Stimulated activated naive CD8-positive, alpha-beta T cell treated with anti-CD3 and anti-CD28 coated beads, Interleukin-15, amount 100 ng/mL, for 72 hours (primary cell): ENCODE measurements at regions not wholly inside any gene's neighbourhood (a gene's known extent, or its start where the extent isn't known, plus 50 kb on each side); places are given as distances from the start of the nearest gene placed in this dataset.
"Not testable (repeated sequence)": the region's sequence is repeated elsewhere in the genome, so short reads cannot be mapped to it uniquely, and the experiment has no call there.

Experiments used
- ATAC-seq: fragments of 150-1000 bp; cut with Tn5 transposase; 2 replicates; pipeline ENCODE4 v1.10.0; 2021; ENCODE audit warnings: mild to moderate bottlenecking, moderate library complexity
- DNase-seq, 2 donors: peaks; one replicate each; pipeline ENCODE4 v3.0.0; 2021 to 2022
- H3K27ac Mint-ChIP-seq, 2 donors: one replicate each; pipeline ENCODE4 v1.8.0; 2022; ENCODE audit warnings: mild to moderate bottlenecking in 2 of 2, mixed read lengths in 2 of 2, moderate library complexity in 2 of 2
- H3K27me3 Mint-ChIP-seq: one replicate; pipeline ENCODE4 v1.8.0; 2022; ENCODE audit warnings: mixed read lengths
- H3K4me1 Mint-ChIP-seq: one replicate; pipeline ENCODE4 v1.8.0; 2022; ENCODE audit warnings: mild to moderate bottlenecking, mixed read lengths
- H3K4me3 Mint-ChIP-seq, 2 donors: one replicate each; pipeline ENCODE4 v1.8.0; 2022; ENCODE audit warnings: mild to moderate bottlenecking in 2 of 2, mixed read lengths in 2 of 2, moderate library complexity in 1 of 2
- H3K9me3 Mint-ChIP-seq, 2 donors: one replicate each; pipeline ENCODE4 v1.8.0; 2022; ENCODE audit warnings: mixed read lengths in 2 of 2

- Mint-ChIP-seq H3K27me3 (peaks cover 15% of the 10 kb centered on the region), H3K4me3 (no peak overlapping the region), H3K4me1 (no peaks in the 10 kb centered on the region), H3K27ac (no peak overlapping the region), H3K9me3 (no peaks in the 10 kb centered on the region)
- ATAC-seq, result no peak
- DNase-seq, result no peak
These were observed 57.9 kb downstream of the DNAJB9 start for GRCh38 chr7:108627476-108628051.

DNA sequence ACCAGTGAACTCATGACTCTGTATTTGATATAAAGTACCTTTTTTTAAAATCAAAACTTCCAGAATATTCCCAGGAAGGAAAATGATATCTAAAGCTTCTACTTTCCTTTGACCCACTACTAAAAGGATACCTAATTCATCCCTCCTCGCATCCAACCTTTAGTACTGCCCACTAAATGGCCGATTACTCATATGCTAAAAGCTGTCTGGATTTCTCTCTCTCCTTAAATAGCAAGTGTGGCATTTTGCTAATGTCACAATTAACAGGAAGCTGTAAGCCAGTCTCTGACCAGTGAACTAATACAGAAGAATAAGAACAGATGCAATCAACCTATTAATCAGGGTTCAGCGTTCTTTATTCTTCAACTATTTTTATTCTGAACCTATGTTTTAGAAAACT lies 59.0 kb downstream of the DNAJB9 start:
- ATAC-seq (no peak), DNase-seq (no peak)
- Mint-ChIP-seq H3K27me3 (peaks cover 15% of the 10 kb centered on the region), H3K4me1 (no peaks in the 10 kb centered on the region), H3K4me3 (no peak overlapping the region), H3K9me3 (no peaks in the 10 kb centered on the region), H3K27ac (no peak overlapping the region)

DNA sequence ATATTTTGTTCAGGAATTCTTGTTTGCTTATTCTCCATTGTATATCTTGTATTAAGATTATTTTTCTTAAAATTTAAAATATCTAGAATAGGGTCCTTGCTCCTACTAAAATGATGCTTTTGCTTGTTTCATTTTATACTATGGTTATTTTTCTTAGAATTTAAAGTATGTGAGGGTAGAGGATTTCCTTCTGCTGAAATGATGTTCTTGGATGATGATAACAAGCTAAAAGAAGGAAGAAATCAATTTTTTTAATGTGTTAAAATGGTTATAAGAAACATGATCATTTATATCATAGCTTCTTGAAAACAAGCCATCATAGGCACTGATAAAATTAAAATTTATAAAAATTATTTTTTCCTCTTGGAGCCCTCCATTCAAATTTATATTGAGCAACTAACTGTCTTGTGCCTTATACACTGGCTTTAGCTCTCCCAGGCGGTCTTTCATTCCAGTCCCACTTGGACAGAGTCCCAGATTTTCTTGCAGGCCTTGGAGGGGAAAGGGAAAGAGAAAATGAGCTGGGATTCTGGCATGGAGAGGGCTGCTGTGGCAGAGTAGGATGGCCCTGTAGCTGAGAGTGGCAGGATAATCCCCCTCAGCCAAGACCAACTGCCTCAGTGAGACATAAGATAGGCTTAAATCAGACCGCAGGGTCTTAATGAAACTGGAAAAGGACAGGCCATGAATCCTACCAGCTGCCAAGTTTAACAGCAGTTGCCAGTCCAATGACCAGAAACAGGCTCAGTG lies 60.2 kb downstream of the DNAJB9 start:
- Mint-ChIP-seq H3K4me3 (no peak overlapping the region), H3K4me1 (no peaks in the 10 kb centered on the region), H3K27ac (peak overlapping the region in 1 of 2 donors; percentile 30), H3K27me3 (peaks cover 7% of the 10 kb centered on the region), H3K9me3 (no peaks in the 10 kb centered on the region)
- DNase-seq (no peak), ATAC-seq (no peak)

DNA sequence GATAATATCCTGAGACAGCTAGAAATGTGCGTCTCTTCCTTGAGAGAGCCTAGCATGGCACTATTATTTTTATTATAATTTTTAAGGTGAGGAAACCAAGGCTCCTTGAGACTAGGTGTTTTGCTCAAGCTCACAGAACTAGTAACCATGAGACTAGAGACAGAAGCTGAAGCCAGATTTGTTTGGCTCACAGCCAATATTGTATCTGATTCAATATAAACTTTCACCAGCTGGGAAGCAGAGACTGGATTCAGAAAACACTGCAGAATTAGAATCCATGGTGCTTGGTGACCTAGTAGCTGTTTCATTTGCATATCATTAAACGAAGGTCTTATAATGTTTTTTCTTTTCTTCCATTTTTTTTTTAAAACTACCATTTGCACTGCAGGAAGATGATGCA lies 64.4 kb downstream of the DNAJB9 start:
- DNase-seq, result no peak
- no peak for ATAC-seq
- Mint-ChIP-seq H3K4me1 (no peaks in the 10 kb centered on the region), H3K4me3 (no peak overlapping the region), H3K27ac (no peak overlapping the region), H3K9me3 (no peaks in the 10 kb centered on the region), H3K27me3 (peaks cover 6% of the 10 kb centered on the region)

GRCh38 chr7:108634535-108634934 lies 64.9 kb downstream of the DNAJB9 start:
- Mint-ChIP-seq H3K9me3 (no peaks in the 10 kb centered on the region), H3K27ac (no peak overlapping the region), H3K4me1 (no peaks in the 10 kb centered on the region), H3K4me3 (no peak overlapping the region), H3K27me3 (peaks cover 6% of the 10 kb centered on the region)
- ATAC-seq (no peak), DNase-seq (no peak)

- H3K27ac Mint-ChIP-seq, result no peak overlapping the region
- ATAC-seq, result no peak
- no peak overlapping the region for H3K4me3 Mint-ChIP-seq
- H3K9me3 Mint-ChIP-seq, result no peaks in the 10 kb centered on the region
- no peaks in the 10 kb centered on the region for H3K27me3 Mint-ChIP-seq
- DNase-seq, result no peak
- no peaks in the 10 kb centered on the region for H3K4me1 Mint-ChIP-seq
These were observed 67.5 kb downstream of the DNAJB9 start for GRCh38 chr7:108637049-108637621.

DNA sequence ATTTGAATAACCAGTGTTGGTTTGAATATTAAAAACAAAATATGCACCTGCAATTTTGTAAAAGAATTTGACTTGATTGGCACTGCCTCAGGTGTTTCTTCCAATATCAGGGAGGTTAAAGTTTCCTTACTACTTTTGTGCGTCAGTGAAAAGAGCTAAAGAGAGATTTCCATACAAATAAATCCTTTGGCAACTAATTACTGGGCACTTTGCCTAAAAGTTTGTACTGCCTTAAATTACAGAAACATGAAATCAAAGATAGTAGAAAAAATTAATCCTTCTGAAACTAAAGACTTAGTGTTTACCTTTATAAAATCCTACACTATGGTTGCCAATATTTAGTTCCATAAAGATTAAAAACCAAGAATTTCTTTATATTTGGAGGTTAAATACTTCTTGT lies 72.5 kb downstream of the DNAJB9 start:
- H3K27me3 Mint-ChIP-seq, result peaks cover 6% of the 10 kb centered on the region
- no peak overlapping the region for H3K27ac Mint-ChIP-seq
- H3K4me1 Mint-ChIP-seq, result no peaks in the 10 kb centered on the region
- no peak overlapping the region for H3K4me3 Mint-ChIP-seq
- no peaks in the 10 kb centered on the region for H3K9me3 Mint-ChIP-seq
- no peak for DNase-seq
- ATAC-seq, result no peak

- H3K4me1 Mint-ChIP-seq, result no peaks in the 10 kb centered on the region
- no peak overlapping the region for H3K27ac Mint-ChIP-seq
- no peaks in the 10 kb centered on the region for H3K9me3 Mint-ChIP-seq
- H3K4me3 Mint-ChIP-seq, result no peak overlapping the region
- DNase-seq, result no peak
- ATAC-seq, result no peak
- H3K27me3 Mint-ChIP-seq, result peaks cover 6% of the 10 kb centered on the region
These were observed 73.5 kb downstream of the DNAJB9 start for GRCh38 chr7:108643136-108643535.

GRCh38 chr7:108648989-108649388 lies 79.3 kb downstream of the DNAJB9 start:
- Mint-ChIP-seq H3K9me3 (no peaks in the 10 kb centered on the region), H3K4me1 (no peaks in the 10 kb centered on the region), H3K4me3 (no peak overlapping the region), H3K27ac (no peak overlapping the region), H3K27me3 (peaks cover 6% of the 10 kb centered on the region)
- no peak for ATAC-seq
- no peak for DNase-seq

- ATAC-seq, result no peak
- peaks cover 6% of the 10 kb centered on the region for H3K27me3 Mint-ChIP-seq
- H3K9me3 Mint-ChIP-seq, result no peaks in the 10 kb centered on the region
- H3K27ac Mint-ChIP-seq, result no peak overlapping the region
- no peaks in the 10 kb centered on the region for H3K4me1 Mint-ChIP-seq
- H3K4me3 Mint-ChIP-seq, result no peak overlapping the region
- DNase-seq, result no peak
These were observed 80.8 kb downstream of the DNAJB9 start for GRCh38 chr7:108650467-108650866.

GRCh38 chr7:108652886-108653285 lies 83.2 kb downstream of the DNAJB9 start:
- DNase-seq, result no peak
- no peak overlapping the region for H3K4me3 Mint-ChIP-seq
- no peak overlapping the region for H3K27ac Mint-ChIP-seq
- H3K9me3 Mint-ChIP-seq, result no peaks in the 10 kb centered on the region
- no peaks in the 10 kb centered on the region for H3K4me1 Mint-ChIP-seq
- no peak for ATAC-seq
- no peaks in the 10 kb centered on the region for H3K27me3 Mint-ChIP-seq

- DNase-seq (no peak), ATAC-seq (no peak)
- no peak overlapping the region for H3K4me3 Mint-ChIP-seq
- no peaks in the 10 kb centered on the region for H3K9me3 Mint-ChIP-seq
- no peak overlapping the region for H3K27ac Mint-ChIP-seq
- no peaks in the 10 kb centered on the region for H3K4me1 Mint-ChIP-seq
- no peaks in the 10 kb centered on the region for H3K27me3 Mint-ChIP-seq
These were observed 83.9 kb downstream of the DNAJB9 start for GRCh38 chr7:108653526-108653925.

DNA sequence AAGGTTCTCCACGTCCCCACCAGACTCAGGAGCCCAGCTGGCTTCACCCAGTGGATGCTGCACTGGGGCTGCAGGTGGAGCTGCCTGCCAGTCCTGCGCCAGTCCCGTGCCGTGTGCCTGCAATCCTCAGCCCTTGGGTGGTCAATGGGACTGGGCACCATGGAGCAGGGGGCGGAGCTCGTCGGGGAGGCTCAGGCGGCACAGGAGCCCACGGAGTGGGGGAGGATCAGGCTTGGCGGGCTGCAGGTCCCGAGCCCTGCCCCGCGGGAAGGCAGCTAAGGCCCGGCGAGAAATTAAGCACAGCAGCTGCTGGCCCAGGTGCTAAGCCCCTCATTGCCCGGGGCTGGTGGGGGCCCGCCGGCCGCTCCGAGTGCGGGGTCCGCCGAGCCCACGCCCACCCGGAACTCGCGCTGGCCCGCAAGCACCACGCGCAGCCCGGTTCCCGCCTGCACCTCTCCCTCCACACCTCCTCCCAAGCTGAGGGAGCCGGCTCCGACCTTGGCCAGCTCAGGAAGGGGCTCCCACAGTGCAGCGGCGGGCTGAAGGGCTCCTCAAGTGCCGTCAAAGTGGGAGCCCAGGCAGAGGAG lies 87.6 kb downstream of the DNAJB9 start:
- not testable (repeated sequence) for H3K9me3 Mint-ChIP-seq, H3K27ac Mint-ChIP-seq, H3K4me3 Mint-ChIP-seq, ATAC-seq, H3K4me1 Mint-ChIP-seq, DNase-seq, H3K27me3 Mint-ChIP-seq

DNA sequence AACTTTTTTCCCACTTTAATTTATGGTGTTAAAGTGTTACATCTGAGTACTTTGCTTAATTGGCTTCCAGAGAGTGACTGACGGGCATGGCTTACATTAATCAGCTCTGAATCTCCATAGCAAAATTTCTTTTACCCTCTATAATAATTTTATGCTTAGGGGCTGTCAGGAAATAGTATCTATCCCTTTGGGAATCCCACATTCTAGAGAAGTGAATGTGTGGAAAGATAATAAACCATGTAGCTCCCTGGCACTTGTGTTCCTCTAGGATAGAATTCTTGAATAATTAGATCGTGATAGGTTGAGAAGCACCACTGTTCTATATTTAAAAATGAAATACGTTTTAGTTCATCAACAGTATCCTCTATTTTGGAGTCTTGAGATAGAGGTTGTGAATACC lies 89.6 kb downstream of the DNAJB9 start:
- no peak overlapping the region for H3K27ac Mint-ChIP-seq
- H3K4me1 Mint-ChIP-seq, result no peaks in the 10 kb centered on the region
- ATAC-seq (no peak), DNase-seq (no peak)
- no peaks in the 10 kb centered on the region for H3K27me3 Mint-ChIP-seq
- H3K4me3 Mint-ChIP-seq, result no peak overlapping the region
- no peaks in the 10 kb centered on the region for H3K9me3 Mint-ChIP-seq

- no peak for DNase-seq
- no peak overlapping the region for H3K4me3 Mint-ChIP-seq
- no peak for ATAC-seq
- no peaks in the 10 kb centered on the region for H3K9me3 Mint-ChIP-seq
- no peak overlapping the region for H3K27ac Mint-ChIP-seq
- H3K27me3 Mint-ChIP-seq, result no peaks in the 10 kb centered on the region
- H3K4me1 Mint-ChIP-seq, result no peaks in the 10 kb centered on the region
These were observed 90.2 kb downstream of the DNAJB9 start for GRCh38 chr7:108659867-108660266.

DNA sequence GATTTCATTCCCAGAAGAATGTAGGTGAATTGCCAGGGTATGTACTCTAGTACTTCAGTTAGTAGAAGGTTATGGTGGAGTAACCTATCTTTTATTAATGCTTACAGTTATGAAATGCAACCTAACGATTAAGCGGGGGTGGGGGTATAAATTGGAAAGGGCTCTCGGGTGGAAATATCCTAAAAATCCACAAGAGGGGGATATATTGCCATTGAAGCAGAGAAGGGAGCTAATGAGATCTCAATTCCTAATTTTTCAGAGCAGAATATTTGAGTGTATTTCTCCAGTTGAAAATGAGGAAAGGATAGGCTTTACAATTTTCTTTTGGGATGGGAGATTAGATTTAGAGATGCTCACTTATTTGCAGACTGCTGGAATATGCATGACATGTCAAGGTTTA lies 90.8 kb downstream of the DNAJB9 start:
- Mint-ChIP-seq H3K4me1 (no peaks in the 10 kb centered on the region), H3K9me3 (no peaks in the 10 kb centered on the region), H3K27me3 (no peaks in the 10 kb centered on the region), H3K4me3 (no peak overlapping the region), H3K27ac (no peak overlapping the region)
- ATAC-seq, result no peak
- no peak for DNase-seq
